ENCODE measurements at regions not wholly inside any gene's neighbourhood (a gene's known extent, or its start where the extent isn't known, plus 50 kb on each side); places are given as distances from the start of the nearest gene placed in this dataset.

DNA sequence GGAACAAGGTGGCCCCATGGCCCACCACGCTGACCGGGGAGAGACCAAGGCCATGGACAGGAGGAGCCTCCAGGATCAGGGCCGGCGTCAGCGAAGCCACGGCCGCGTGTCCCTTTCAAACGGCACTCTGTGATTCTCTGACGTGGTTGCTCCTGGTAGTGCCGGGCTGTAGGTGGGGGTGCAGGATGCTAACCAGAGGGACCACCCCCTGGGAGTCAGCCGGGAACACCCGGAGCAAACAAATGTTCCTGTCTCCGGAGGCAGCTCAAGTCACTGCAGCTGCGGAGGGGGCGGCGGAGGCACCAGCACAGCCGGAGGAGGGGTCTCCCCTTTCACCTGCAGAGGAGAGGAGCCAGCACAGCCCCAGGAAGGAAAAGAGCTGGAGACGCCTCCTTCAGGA, 750.6 kb upstream of the SALL3 start:
- TF ChIP-seq CTCF (conservative IDR thresholded peaks at IDR 0.05; ENCODE audit: low read length), result no peak
- no peak for TF ChIP-seq EZH2phosphoT487 (IDR thresholded peaks at IDR 0.05; ENCODE audit: borderline replicate concordance, low read depth, low read length)
